ENCODE measurements at regions not wholly inside any gene's neighbourhood (a gene's known extent, or its start where the extent isn't known, plus 50 kb on each side); places are given as distances from the start of the nearest gene placed in this dataset.

GRCh38 chr16:56019274-56019673 lies 144.1 kb upstream of the CES5A start:
- TF ChIP-seq EZH2 (IDR thresholded peaks at IDR 0.05; ENCODE audit: low read length, missing control alignments) (no peak), CTCF (conservative IDR thresholded peaks at IDR 0.05 in 1 of 2, IDR thresholded peaks at IDR 0.05 in 1 of 2; ENCODE audit: low read depth in 1 of 2, low read length in 2 of 2) (no peak)
- H3K4me2 ChIP-seq (ENCODE audit: extremely low read depth, insufficient read depth, low read length) = no peak overlapping the region
- no peaks in the 10 kb centered on the region for H3K27me3 ChIP-seq (ENCODE audit: control insufficient read depth, insufficient read depth, low read length)
- H3K4me3 ChIP-seq (replicated peaks in 1 of 4; ENCODE audit: control extremely low read depth in 1 of 4, insufficient read depth in 1 of 4, low read depth in 3 of 4, low read length in 4 of 4) = no peak overlapping the region
- H3K27ac ChIP-seq (ENCODE audit: insufficient read depth, low read length) = no peak overlapping the region
- H2AFZ ChIP-seq (ENCODE audit: low read length) = no peak overlapping the region
- H3K79me2 ChIP-seq (ENCODE audit: control insufficient read depth, insufficient read depth, low read length) = no peaks in the 10 kb centered on the region
- H3K36me3 ChIP-seq (ENCODE audit: control insufficient read depth, insufficient read depth, low read length) = no peaks in the 10 kb centered on the region
- H3K9ac ChIP-seq (ENCODE audit: insufficient read depth, low read length) = no peak overlapping the region
- DNase-seq (ENCODE audit: low read depth in 2 of 2) = no peak
- H3K4me1 ChIP-seq (ENCODE audit: control insufficient read depth, extremely low read depth, insufficient read depth, low read length) = no peaks in the 10 kb centered on the region
- no peaks in the 10 kb centered on the region for H4K20me1 ChIP-seq (ENCODE audit: control insufficient read depth, extremely low read depth, insufficient read depth, low read length)
- H3K9me3 ChIP-seq (ENCODE audit: control insufficient read depth, insufficient read depth, low read depth, low read length) = no peaks in the 10 kb centered on the region

- H3K9ac ChIP-seq (ENCODE audit: insufficient read depth, low read length) = no peak overlapping the region
- no peaks in the 10 kb centered on the region for H3K36me3 ChIP-seq (ENCODE audit: control insufficient read depth, insufficient read depth, low read length)
- DNase-seq (ENCODE audit: low read depth in 2 of 2) = peak in 1 of 2 donors; percentile 0
- no peaks in the 10 kb centered on the region for H3K9me3 ChIP-seq (ENCODE audit: control insufficient read depth, insufficient read depth, low read depth, low read length)
- no peak for TF ChIP-seq EZH2 (IDR thresholded peaks at IDR 0.05; ENCODE audit: low read length, missing control alignments)
- no peak for TF ChIP-seq CTCF (conservative IDR thresholded peaks at IDR 0.05 in 1 of 2, IDR thresholded peaks at IDR 0.05 in 1 of 2; ENCODE audit: low read depth in 1 of 2, low read length in 2 of 2)
- H3K27ac ChIP-seq (ENCODE audit: insufficient read depth, low read length) = no peak overlapping the region
- no peaks in the 10 kb centered on the region for H4K20me1 ChIP-seq (ENCODE audit: control insufficient read depth, extremely low read depth, insufficient read depth, low read length)
- no peak overlapping the region for H3K4me2 ChIP-seq (ENCODE audit: extremely low read depth, insufficient read depth, low read length)
- no peaks in the 10 kb centered on the region for H3K79me2 ChIP-seq (ENCODE audit: control insufficient read depth, insufficient read depth, low read length)
- H3K4me1 ChIP-seq (ENCODE audit: control insufficient read depth, extremely low read depth, insufficient read depth, low read length) = no peaks in the 10 kb centered on the region
- H2AFZ ChIP-seq (ENCODE audit: low read length) = no peak overlapping the region
- H3K4me3 ChIP-seq (replicated peaks in 1 of 4; ENCODE audit: control extremely low read depth in 1 of 4, insufficient read depth in 1 of 4, low read depth in 3 of 4, low read length in 4 of 4) = no peak overlapping the region
- H3K27me3 ChIP-seq (ENCODE audit: control insufficient read depth, insufficient read depth, low read length) = no peaks in the 10 kb centered on the region
Observed at GRCh38 chr16:56013962-56014552, 138.9 kb upstream of the CES5A start.

DNA sequence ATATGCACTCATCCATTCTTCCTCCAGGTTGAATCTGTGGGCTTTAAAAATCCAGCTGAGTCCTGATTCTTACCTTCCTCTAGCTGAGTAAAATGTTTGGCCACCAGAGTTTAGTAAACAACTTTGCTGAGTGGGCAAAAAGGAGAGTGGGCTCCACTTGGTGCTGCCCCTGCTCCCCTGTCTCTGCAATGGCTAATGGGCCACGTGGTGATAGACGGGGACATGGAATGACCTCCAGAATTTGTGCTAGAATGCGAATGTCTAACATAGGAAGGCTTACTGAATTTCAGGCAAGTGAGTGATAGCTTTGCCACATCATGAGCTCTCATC lies 137.3 kb upstream of the CES5A start:
- H2AFZ ChIP-seq (ENCODE audit: low read length) = no peak overlapping the region

More for the DNA sequence above, 137.3 kb upstream of the CES5A start:
- H3K9me3 ChIP-seq (ENCODE audit: control insufficient read depth, insufficient read depth, low read depth, low read length) = no peaks in the 10 kb centered on the region
- H3K4me2 ChIP-seq (ENCODE audit: extremely low read depth, insufficient read depth, low read length) = no peak overlapping the region
- no peak overlapping the region for H3K27ac ChIP-seq (ENCODE audit: insufficient read depth, low read length)
- H3K79me2 ChIP-seq (ENCODE audit: control insufficient read depth, insufficient read depth, low read length) = no peaks in the 10 kb centered on the region
- DNase-seq (ENCODE audit: low read depth in 2 of 2) = no peak
- H3K4me1 ChIP-seq (ENCODE audit: control insufficient read depth, extremely low read depth, insufficient read depth, low read length) = no peaks in the 10 kb centered on the region
- no peaks in the 10 kb centered on the region for H3K36me3 ChIP-seq (ENCODE audit: control insufficient read depth, insufficient read depth, low read length)
- H3K9ac ChIP-seq (ENCODE audit: insufficient read depth, low read length) = no peak overlapping the region
- no peaks in the 10 kb centered on the region for H4K20me1 ChIP-seq (ENCODE audit: control insufficient read depth, extremely low read depth, insufficient read depth, low read length)
- H3K27me3 ChIP-seq (ENCODE audit: control insufficient read depth, insufficient read depth, low read length) = no peaks in the 10 kb centered on the region
- no peak for TF ChIP-seq CTCF (conservative IDR thresholded peaks at IDR 0.05 in 1 of 2, IDR thresholded peaks at IDR 0.05 in 1 of 2; ENCODE audit: low read depth in 1 of 2, low read length in 2 of 2)
- TF ChIP-seq EZH2 (IDR thresholded peaks at IDR 0.05; ENCODE audit: low read length, missing control alignments) = no peak
- no peak overlapping the region for H3K4me3 ChIP-seq (replicated peaks in 1 of 4; ENCODE audit: control extremely low read depth in 1 of 4, insufficient read depth in 1 of 4, low read depth in 3 of 4, low read length in 4 of 4)
